ENCODE measurements at regions not wholly inside any gene's neighbourhood (a gene's known extent, or its start where the extent isn't known, plus 50 kb on each side); places are given as distances from the start of the nearest gene placed in this dataset.
"Not testable (repeated sequence)": the region's sequence is repeated elsewhere in the genome, so short reads cannot be mapped to it uniquely, and the experiment has no call there.

GRCh38 chr5:112555691-112556090 lies 136.6 kb upstream of the EPB41L4A start:
- H3K27me3 Mint-ChIP-seq (ENCODE audit: low read depth), result no peaks in the 10 kb centered on the region
- no peak for ATAC-seq
- peaks cover 8% of the 10 kb centered on the region for H3K9me3 Mint-ChIP-seq
- CTCF ChIA-PET, result interaction anchor here (0.8 to 1.4 kb wide), 4 partner anchors 52 to 202 kb away, joined by 3 to 5 read pairs (median 4); no protein-coding TSS in a partner anchor
- no peaks in the 10 kb centered on the region for H3K36me3 Mint-ChIP-seq
- H3K4me3 Mint-ChIP-seq, result no peak overlapping the region
- H3K27ac Mint-ChIP-seq, result no peak overlapping the region
- no peak for TF ChIP-seq NR3C1 (CRISPR knock-in tag; conservative IDR thresholded peaks at IDR 0.05; ENCODE audit: low read depth)
- no peak for TF ChIP-seq RELA (CRISPR knock-in tag; IDR thresholded peaks at IDR 0.05; ENCODE audit: borderline replicate concordance)
- no peak for TF ChIP-seq ATF1 (CRISPR knock-in tag; IDR thresholded peaks at IDR 0.05)
- TF ChIP-seq, protein P1, sequence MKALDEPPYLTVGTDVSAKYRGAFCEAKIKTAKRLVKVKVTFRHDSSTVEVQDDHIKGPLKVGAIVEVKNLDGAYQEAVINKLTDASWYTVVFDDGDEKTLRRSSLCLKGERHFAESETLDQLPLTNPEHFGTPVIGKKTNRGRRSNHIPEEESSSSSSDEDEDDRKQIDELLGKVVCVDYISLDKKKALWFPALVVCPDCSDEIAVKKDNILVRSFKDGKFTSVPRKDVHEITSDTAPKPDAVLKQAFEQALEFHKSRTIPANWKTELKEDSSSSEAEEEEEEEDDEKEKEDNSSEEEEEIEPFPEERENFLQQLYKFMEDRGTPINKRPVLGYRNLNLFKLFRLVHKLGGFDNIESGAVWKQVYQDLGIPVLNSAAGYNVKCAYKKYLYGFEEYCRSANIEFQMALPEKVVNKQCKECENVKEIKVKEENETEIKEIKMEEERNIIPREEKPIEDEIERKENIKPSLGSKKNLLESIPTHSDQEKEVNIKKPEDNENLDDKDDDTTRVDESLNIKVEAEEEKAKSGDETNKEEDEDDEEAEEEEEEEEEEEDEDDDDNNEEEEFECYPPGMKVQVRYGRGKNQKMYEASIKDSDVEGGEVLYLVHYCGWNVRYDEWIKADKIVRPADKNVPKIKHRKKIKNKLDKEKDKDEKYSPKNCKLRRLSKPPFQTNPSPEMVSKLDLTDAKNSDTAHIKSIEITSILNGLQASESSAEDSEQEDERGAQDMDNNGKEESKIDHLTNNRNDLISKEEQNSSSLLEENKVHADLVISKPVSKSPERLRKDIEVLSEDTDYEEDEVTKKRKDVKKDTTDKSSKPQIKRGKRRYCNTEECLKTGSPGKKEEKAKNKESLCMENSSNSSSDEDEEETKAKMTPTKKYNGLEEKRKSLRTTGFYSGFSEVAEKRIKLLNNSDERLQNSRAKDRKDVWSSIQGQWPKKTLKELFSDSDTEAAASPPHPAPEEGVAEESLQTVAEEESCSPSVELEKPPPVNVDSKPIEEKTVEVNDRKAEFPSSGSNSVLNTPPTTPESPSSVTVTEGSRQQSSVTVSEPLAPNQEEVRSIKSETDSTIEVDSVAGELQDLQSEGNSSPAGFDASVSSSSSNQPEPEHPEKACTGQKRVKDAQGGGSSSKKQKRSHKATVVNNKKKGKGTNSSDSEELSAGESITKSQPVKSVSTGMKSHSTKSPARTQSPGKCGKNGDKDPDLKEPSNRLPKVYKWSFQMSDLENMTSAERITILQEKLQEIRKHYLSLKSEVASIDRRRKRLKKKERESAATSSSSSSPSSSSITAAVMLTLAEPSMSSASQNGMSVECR (CRISPR knock-in tag; IDR thresholded peaks at IDR 0.05; ENCODE audit: borderline replicate concordance), result no peak
- TF ChIP-seq RORB (CRISPR knock-in tag; IDR thresholded peaks at IDR 0.05), result no peak
- TF ChIP-seq TP53 (CRISPR knock-in tag; IDR thresholded peaks at IDR 0.05), result no peak
- no peak for TF ChIP-seq OVOL2 (CRISPR knock-in tag; IDR thresholded peaks at IDR 0.05; ENCODE audit: borderline replicate concordance)
- TF ChIP-seq, protein P2, sequence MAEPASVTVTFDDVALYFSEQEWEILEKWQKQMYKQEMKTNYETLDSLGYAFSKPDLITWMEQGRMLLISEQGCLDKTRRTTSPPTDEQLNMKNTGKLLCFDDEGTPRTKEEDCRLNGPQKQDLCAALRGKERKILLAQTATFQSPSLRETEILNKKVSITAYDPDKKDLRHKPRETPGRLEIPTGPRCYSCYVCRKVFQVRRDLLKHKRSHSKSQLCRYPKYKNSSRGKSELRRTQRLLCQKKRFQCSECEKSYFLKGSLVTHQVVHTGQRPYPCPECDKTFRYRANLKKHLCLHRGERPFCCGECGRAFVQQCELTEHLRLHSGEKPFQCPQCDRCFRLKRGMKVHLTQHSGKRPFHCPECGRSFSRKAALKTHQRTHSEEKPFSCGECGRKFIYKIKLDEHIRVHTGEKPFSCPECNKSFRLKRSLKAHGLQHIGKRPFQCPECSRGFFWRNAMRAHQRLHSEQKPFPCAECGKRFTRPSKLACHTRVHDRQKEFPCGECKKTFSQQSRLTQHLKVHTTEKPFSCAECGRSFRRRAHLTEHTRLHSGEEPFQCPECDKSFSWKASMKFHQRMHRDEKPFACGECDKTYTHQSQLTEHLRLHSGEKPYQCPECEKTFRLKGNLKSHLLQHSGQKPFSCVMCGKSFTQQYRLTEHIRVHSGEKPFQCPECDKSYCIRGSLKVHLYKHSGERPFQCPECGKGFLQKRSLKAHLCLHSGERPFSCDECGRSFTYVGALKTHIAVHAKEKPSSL (CRISPR knock-in tag; conservative IDR thresholded peaks at IDR 0.05), result no peak
- no peak for TF ChIP-seq EMX1 (CRISPR knock-in tag; IDR thresholded peaks at IDR 0.05)
- no peak for TF ChIP-seq ZNF121 (CRISPR knock-in tag; IDR thresholded peaks at IDR 0.05)
- no peak for TF ChIP-seq ETV6 (CRISPR knock-in tag; IDR thresholded peaks at IDR 0.05)
- TF ChIP-seq, protein P3, sequence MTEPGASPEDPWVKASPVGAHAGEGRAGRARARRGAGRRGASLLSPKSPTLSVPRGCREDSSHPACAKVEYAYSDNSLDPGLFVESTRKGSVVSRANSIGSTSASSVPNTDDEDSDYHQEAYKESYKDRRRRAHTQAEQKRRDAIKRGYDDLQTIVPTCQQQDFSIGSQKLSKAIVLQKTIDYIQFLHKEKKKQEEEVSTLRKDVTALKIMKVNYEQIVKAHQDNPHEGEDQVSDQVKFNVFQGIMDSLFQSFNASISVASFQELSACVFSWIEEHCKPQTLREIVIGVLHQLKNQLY (CRISPR knock-in tag; IDR thresholded peaks at IDR 0.05), result no peak
- TF ChIP-seq SP1 (CRISPR knock-in tag; conservative IDR thresholded peaks at IDR 0.05), result no peak
- no peak for TF ChIP-seq IRF2 (CRISPR knock-in tag; IDR thresholded peaks at IDR 0.05; ENCODE audit: borderline replicate concordance, low read depth)
- no peak for TF ChIP-seq ATF6 (CRISPR knock-in tag; IDR thresholded peaks at IDR 0.05)
- POLR2A ChIA-PET, result no interaction called here
- DNase-seq (ENCODE audit: low spot score), result no peak
- H3K4me1 Mint-ChIP-seq, result no peaks in the 10 kb centered on the region; the same call in 1 of the 2 replicates

GRCh38 chr5:112559501-112559900 lies 140.4 kb upstream of the EPB41L4A start:
- POLR2A ChIA-PET; DNase-seq (ENCODE audit: low spot score); CTCF ChIA-PET; H3K27ac Mint-ChIP-seq; H3K4me3 Mint-ChIP-seq; ATAC-seq; H3K27me3 Mint-ChIP-seq (ENCODE audit: low read depth): not testable (repeated sequence)
- Mint-ChIP-seq H3K9me3 (peaks cover 45% of the 10 kb centered on the region), H3K36me3 (peaks cover 31% of the 10 kb centered on the region), H3K4me1 (peaks cover 12% of the 10 kb centered on the region)

All from WTC11 (cell line).